ENCODE measurements at regions not wholly inside any gene's neighbourhood (a gene's known extent, or its start where the extent isn't known, plus 50 kb on each side); places are given as distances from the start of the nearest gene placed in this dataset.

GRCh38 chrX:82813671-82814078, 694.4 kb upstream of the POU3F4 start:
- intact Hi-C loops (cut with DNase I; ENCODE audit: low total_unique reads), result no loop called here
- TF ChIP-seq POLR2A (IDR thresholded peaks at IDR 0.05), result no peak
- no peak for TF ChIP-seq CTCF (IDR thresholded peaks at IDR 0.05)
- 11 to 58% methylated on average over 1 of the region's 1 CpG for WGBS, 2 donors
- H3K36me3 ChIP-seq (ENCODE audit: low read depth, missing control alignments), result no peaks in the 10 kb centered on the region
- no peaks in the 10 kb centered on the region for H3K4me1 ChIP-seq
- H3K4me3 ChIP-seq, result no peak overlapping the region
- no peaks in the 10 kb centered on the region for H3K9me3 ChIP-seq
- DNase-seq, result no peak
- H3K27me3 ChIP-seq, result no peaks in the 10 kb centered on the region
- no peak overlapping the region for H3K27ac ChIP-seq

DNA sequence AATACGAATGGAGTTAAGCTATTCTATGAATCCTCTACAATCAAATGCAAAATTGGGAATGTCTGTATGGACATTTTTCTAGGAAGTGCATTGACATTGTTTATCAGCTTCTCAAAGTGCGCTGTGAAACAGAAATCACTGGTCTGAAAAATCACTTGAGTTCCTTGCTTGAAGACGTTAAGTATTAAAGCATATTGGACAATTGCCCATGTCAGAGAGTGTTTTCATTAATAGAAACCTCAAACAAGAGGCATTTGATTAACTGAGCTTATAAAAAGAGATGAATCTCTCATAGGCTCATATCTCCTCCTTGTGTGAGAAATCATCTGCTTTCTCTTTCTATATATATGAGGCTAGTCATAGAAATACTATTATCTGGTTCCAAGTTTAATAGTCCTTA, 692.1 kb upstream of the POU3F4 start:
- no peak for TF ChIP-seq POLR2A (IDR thresholded peaks at IDR 0.05)
- no peak for TF ChIP-seq CTCF (IDR thresholded peaks at IDR 0.05)
- Histone ChIP-seq H3K27me3 (no peaks in the 10 kb centered on the region), H3K27ac (no peak overlapping the region), H3K4me1 (no peaks in the 10 kb centered on the region), H3K4me3 (no peak overlapping the region), H3K9me3 (no peaks in the 10 kb centered on the region), H3K36me3 (ENCODE audit: low read depth, missing control alignments) (no peaks in the 10 kb centered on the region)
- intact Hi-C loops (cut with DNase I; ENCODE audit: low total_unique reads), result no loop called here
- DNase-seq, result no peak
- WGBS, 2 donors, result 65 to 72% methylated on average over 3 of the region's 3 CpGs

DNA sequence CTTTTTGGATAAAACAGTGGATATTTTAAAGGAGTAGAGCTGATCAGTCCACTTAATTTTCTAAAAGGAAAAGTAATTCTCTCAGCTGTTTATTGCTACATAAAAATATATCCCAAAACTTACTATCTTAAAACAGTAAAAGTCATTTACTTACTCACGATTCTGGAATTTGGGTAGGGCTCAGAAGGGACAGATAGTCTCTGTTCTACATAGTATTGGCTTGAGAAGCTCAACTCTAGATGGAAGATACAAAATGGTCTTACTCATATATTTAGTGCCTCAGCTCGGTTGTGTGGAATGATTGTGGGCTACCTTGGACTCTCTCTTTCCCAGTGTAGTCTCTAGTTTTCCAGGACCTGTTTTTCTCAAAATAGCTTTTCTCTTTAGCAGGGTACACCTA, 691.5 kb upstream of the POU3F4 start:
- Histone ChIP-seq H3K9me3 (no peaks in the 10 kb centered on the region), H3K27me3 (no peaks in the 10 kb centered on the region), H3K36me3 (ENCODE audit: low read depth, missing control alignments) (no peaks in the 10 kb centered on the region), H3K27ac (no peak overlapping the region), H3K4me3 (no peak overlapping the region), H3K4me1 (no peaks in the 10 kb centered on the region)
- TF ChIP-seq POLR2A (IDR thresholded peaks at IDR 0.05) (no peak), CTCF (IDR thresholded peaks at IDR 0.05) (no peak)
- WGBS, 2 donors, result 53 to 64% methylated on average over 2 of the region's 2 CpGs
- intact Hi-C loops (cut with DNase I; ENCODE audit: low total_unique reads), result no loop called here
- no peak for DNase-seq

DNA sequence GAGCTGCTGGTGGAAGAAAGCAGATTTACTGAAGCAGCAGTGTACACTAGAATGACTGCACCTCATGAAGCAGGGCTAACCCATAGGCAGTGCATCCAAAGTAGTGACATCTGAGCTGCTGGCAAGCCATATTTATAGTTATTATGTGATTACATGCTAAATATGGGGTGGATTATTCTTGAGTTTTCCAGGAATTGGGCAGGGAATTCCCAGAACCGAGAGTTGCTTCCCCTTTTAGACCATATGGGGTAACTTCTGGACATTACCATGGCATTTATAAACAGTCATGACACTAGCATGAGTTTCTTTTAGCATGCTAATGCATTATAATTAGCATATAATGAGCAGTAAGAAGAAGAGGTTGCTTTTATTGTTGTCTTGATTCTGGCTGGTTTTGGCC, 665.8 kb upstream of the POU3F4 start:
- no peaks in the 10 kb centered on the region for H3K4me1 ChIP-seq
- no peaks in the 10 kb centered on the region for H3K36me3 ChIP-seq (ENCODE audit: low read depth, missing control alignments)
- no peak overlapping the region for H3K27ac ChIP-seq
- no peaks in the 10 kb centered on the region for H3K27me3 ChIP-seq
- intact Hi-C loops (cut with DNase I; ENCODE audit: low total_unique reads), result no loop called here
- no peak overlapping the region for H3K4me3 ChIP-seq
- H3K9me3 ChIP-seq, result no peaks in the 10 kb centered on the region
- TF ChIP-seq CTCF (IDR thresholded peaks at IDR 0.05), result no peak
- TF ChIP-seq POLR2A (IDR thresholded peaks at IDR 0.05), result no peak
- 40 to 60% methylated on average over 1 of the region's 1 CpG for WGBS, 2 donors
- DNase-seq, result no peak

GRCh38 chrX:82848111-82848510, 660.0 kb upstream of the POU3F4 start:
- Histone ChIP-seq H3K4me1 (no peaks in the 10 kb centered on the region), H3K4me3 (no peak overlapping the region), H3K27me3 (no peaks in the 10 kb centered on the region), H3K9me3 (no peaks in the 10 kb centered on the region), H3K36me3 (ENCODE audit: low read depth, missing control alignments) (no peaks in the 10 kb centered on the region), H3K27ac (no peak overlapping the region)
- no peak for DNase-seq
- no peak for TF ChIP-seq CTCF (IDR thresholded peaks at IDR 0.05)
- no peak for TF ChIP-seq POLR2A (IDR thresholded peaks at IDR 0.05)
- 57 to 72% methylated on average over 4 of the region's 4 CpGs for WGBS, 2 donors
- intact Hi-C loops (cut with DNase I; ENCODE audit: low total_unique reads), result no loop called here

Small RNAs in the stretch of these regions (small RNA-seq; reads per million reads assigned to genes)
- gene RF00394, result 0 reads per million in 2 donors

Measured in testis (tissue), 2 donors.